Psoas muscle (tissue), 7 donors: ENCODE measurements at regions not wholly inside any gene's neighbourhood (a gene's known extent, or its start where the extent isn't known, plus 50 kb on each side); places are given as distances from the start of the nearest gene placed in this dataset.

Experiments used
- ATAC-seq, 4 donors: fragments of 200-7000 bp; cut with Tn5 transposase; one replicate each; pipeline ENCODE4 v1.9.1; 2020; ENCODE audit warnings: moderate library complexity in 3 of 4, mild to moderate bottlenecking in 2 of 4
- DNase-seq, 2 donors: peaks; one replicate each; pipeline ENCODE4 v3.0.0-alpha.2; 2020
- H3K27ac ChIP-seq: fragments of 200-600 bp; one replicate; pipeline ENCODE4 v1.8.0; 2022
- H3K27me3 ChIP-seq, 3 donors: fragments of 200-600 bp in 1 of 3; one replicate each; pipeline versions ENCODE4 v1.6.1 to v1.8.0; 2013 to 2022; ENCODE audit warnings: low read length in 2 of 3, mild to moderate bottlenecking in 2 of 3, moderate library complexity in 1 of 3; ENCODE audit not compliant: insufficient read depth in 3 of 3
- H3K36me3 ChIP-seq, 2 donors: fragments of 200-600 bp in 1 of 2; one replicate each; pipeline versions ENCODE4 v1.6.1 to v1.8.0; 2013 to 2022; ENCODE audit warnings: low read depth in 1 of 2, mild to moderate bottlenecking in 1 of 2, moderate library complexity in 1 of 2; ENCODE audit not compliant: insufficient read depth in 1 of 2
- H3K4me1 ChIP-seq: fragments of 200-600 bp; one replicate; pipeline ENCODE4 v1.8.0; 2022
- H3K4me3 ChIP-seq: fragments of 200-600 bp; one replicate; pipeline ENCODE4 v1.8.0; 2022; ENCODE audit warnings: mild to moderate bottlenecking
- H3K9me3 ChIP-seq: fragments of 200-600 bp; one replicate; pipeline ENCODE4 v1.8.0; 2022
- WGBS, 3 donors: extraction: QIAGEN DNeasy Blood & Tissue Kit; methylation state at CpG; one replicate each; pipeline versions ENCODE4 v1.1.6 to v1.1.7; 2013; 5-methylcytosine and 5-hydroxymethylcytosine counted together
- intact Hi-C, 2 donors: fragments of 100-400 bp; cut with DNase I; formaldehyde crosslinking; loops; one replicate each; pipeline versions ENCODE4 v1.11.0 to v1.14.2; 2022
- TF ChIP-seq, protein P1 (sequence below): fragments of 200-600 bp; IDR thresholded peaks from one replicate; pipeline ENCODE4 v1.8.0; 2022; ENCODE audit warnings: antibody characterized with exemption
- donor health status: healthy with polysubstance abuse.
- donor health status: DM: no; HTN: no; CAD: no; lungs with moderate emphysema.
- donor health status: Bipolar disorder and iron deficiency.
- donor health status: healthy.
- donor health status: DM: yes; HTN: yes; CAD: no.
- donor health status: DM: no; HTN: no; CAD: no.
- donor health status: DM: yes; HTN: yes; CAD: no.

GRCh38 chr1:47505267-47505666 lies 67.4 kb downstream of the FOXD2 start:
- DNase-seq (no peak), ATAC-seq (no peak)
- TF ChIP-seq, protein P1, sequence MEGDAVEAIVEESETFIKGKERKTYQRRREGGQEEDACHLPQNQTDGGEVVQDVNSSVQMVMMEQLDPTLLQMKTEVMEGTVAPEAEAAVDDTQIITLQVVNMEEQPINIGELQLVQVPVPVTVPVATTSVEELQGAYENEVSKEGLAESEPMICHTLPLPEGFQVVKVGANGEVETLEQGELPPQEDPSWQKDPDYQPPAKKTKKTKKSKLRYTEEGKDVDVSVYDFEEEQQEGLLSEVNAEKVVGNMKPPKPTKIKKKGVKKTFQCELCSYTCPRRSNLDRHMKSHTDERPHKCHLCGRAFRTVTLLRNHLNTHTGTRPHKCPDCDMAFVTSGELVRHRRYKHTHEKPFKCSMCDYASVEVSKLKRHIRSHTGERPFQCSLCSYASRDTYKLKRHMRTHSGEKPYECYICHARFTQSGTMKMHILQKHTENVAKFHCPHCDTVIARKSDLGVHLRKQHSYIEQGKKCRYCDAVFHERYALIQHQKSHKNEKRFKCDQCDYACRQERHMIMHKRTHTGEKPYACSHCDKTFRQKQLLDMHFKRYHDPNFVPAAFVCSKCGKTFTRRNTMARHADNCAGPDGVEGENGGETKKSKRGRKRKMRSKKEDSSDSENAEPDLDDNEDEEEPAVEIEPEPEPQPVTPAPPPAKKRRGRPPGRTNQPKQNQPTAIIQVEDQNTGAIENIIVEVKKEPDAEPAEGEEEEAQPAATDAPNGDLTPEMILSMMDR, result no peak
- no peaks in the 10 kb centered on the region for H3K9me3 ChIP-seq
- 73 to 83% (median 76%) methylated on average over 2 of the region's 2 CpGs for WGBS, 3 donors
- peaks cover 8 to 57% (median 13%) of the 10 kb centered on the region in 3 donors for H3K27me3 ChIP-seq
- no peak overlapping the region for H3K4me3 ChIP-seq
- H3K27ac ChIP-seq, result no peak overlapping the region
- intact Hi-C loops, result no loop called here
- no peaks in the 10 kb centered on the region for H3K4me1 ChIP-seq
- no peaks in the 10 kb centered on the region for H3K36me3 ChIP-seq

- H3K4me3 ChIP-seq, result no peak overlapping the region
- peaks cover 5 to 64% (median 13%) of the 10 kb centered on the region in 3 donors for H3K27me3 ChIP-seq
- H3K27ac ChIP-seq, result no peak overlapping the region
- 91 to 94% (median 93%) methylated on average over 2 of the region's 2 CpGs for WGBS, 3 donors
- no peaks in the 10 kb centered on the region for H3K4me1 ChIP-seq
- H3K36me3 ChIP-seq, result no peaks in the 10 kb centered on the region
- DNase-seq (no peak), ATAC-seq (no peak)
- TF ChIP-seq, protein P1, result no peak
- no peaks in the 10 kb centered on the region for H3K9me3 ChIP-seq
- intact Hi-C loops, result no loop called here
These were observed 68.2 kb downstream of the FOXD2 start for GRCh38 chr1:47506053-47506452.

DNA sequence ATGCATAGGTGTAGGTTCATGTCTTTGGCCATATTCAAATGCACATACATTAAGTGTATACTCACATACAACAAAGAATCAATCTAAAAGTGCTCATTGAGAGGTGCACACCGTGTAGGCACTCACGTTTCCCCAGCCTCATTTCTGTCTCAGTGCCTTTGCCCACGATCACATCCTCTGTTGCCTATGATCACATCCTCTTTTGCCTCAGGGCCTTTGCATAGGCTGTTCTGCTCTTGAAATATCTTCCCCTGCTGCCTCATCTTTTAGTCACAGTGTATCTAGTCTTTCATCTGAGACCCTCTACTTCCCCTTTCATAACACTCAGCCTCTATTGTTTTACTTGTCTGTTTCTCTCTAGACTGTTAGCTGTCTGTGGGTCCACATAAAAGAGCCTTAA lies 69.3 kb downstream of the FOXD2 start:
- Histone ChIP-seq H3K36me3 (no peaks in the 10 kb centered on the region), H3K9me3 (no peaks in the 10 kb centered on the region), H3K27me3 (peaks cover 5 to 71% (median 13%) of the 10 kb centered on the region in 3 donors), H3K4me1 (no peaks in the 10 kb centered on the region), H3K4me3 (no peak overlapping the region), H3K27ac (no peak overlapping the region)
- TF ChIP-seq, protein P1, result no peak
- ATAC-seq (no peak), DNase-seq (no peak)
- WGBS, 3 donors, result 82 to 88% (median 85%) methylated on average over 3 of the region's 3 CpGs
- intact Hi-C loops, result no loop called here

- H3K9me3 ChIP-seq, result no peaks in the 10 kb centered on the region
- peak overlapping the region; percentile 62 for H3K4me3 ChIP-seq
- intact Hi-C loops, result no loop called here
- H3K36me3 ChIP-seq, result no peaks in the 10 kb centered on the region
- 0 to 1% (median 0%) methylated on average over 60 to 77 of the region's 77 CpGs for WGBS, 3 donors
- DNase-seq (peak; percentile 39 to 62), ATAC-seq (peak in 3 of 4 donors; percentile 20 to 65 (median 46))
- no peak overlapping the region for H3K27ac ChIP-seq
- H3K4me1 ChIP-seq, result no peaks in the 10 kb centered on the region
- peaks cover 5 to 77% (median 14%) of the 10 kb centered on the region in 3 donors for H3K27me3 ChIP-seq
- TF ChIP-seq, protein P1, result no peak
These were observed 70.2 kb downstream of the FOXD2 start for GRCh38 chr1:47507881-47508701.
